ENCODE measurements at regions not wholly inside any gene's neighbourhood (a gene's known extent, or its start where the extent isn't known, plus 50 kb on each side); places are given as distances from the start of the nearest gene placed in this dataset.

DNA sequence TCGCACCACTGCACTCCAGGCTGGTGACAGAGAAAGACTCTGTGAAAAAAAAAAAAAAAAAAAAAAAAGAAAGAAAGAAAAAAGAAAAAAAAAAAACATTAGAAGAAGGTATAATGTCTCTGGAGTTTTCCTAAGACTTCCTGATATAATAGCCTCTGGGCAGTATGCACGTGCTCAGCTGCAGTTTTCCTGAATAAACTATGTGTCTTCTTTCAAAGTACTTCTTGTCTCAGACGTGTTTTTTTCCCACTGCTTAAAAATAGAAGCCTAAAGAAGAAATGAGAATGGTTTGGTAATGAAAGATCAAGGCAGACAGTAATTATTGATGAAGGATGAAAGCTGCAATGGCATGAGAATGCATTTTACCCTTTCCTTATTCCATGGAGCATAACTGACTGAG, 148.1 kb upstream of the TRPC7 start:
- Histone ChIP-seq H2AFZ (ENCODE audit: low read depth, low read length) (no peak overlapping the region), H3K27ac (ENCODE audit: low read length) (no peak overlapping the region), H3K4me2 (ENCODE audit: low read length) (no peak overlapping the region), H4K20me1 (ENCODE audit: insufficient read depth) (no peaks in the 10 kb centered on the region), H3K9me3 (ENCODE audit: low read length) (no peaks in the 10 kb centered on the region), H3K27me3 (ENCODE audit: insufficient read depth, low read depth, low read length) (no peaks in the 10 kb centered on the region), H3K9me2 (ENCODE audit: insufficient read depth, low read length) (no peaks in the 10 kb centered on the region), H3K9ac (ENCODE audit: low read length) (no peak overlapping the region), H3K36me3 (ENCODE audit: insufficient read depth, low read length) (no peaks in the 10 kb centered on the region), H3F3A (ENCODE audit: insufficient read depth, low read length, poor library complexity, severe bottlenecking) (no peaks in the 10 kb centered on the region), H3K79me2 (replicated peaks; ENCODE audit: insufficient read depth, low read length) (no peaks in the 10 kb centered on the region), H3K4me3 (ENCODE audit: low read length) (no peak overlapping the region)
- TF ChIP-seq SMC3 (conservative IDR thresholded peaks at IDR 0.05; ENCODE audit: poor library complexity) (no peak), CTCF (IDR thresholded peaks at IDR 0.05; ENCODE audit: poor library complexity, severe bottlenecking) (no peak), TAF1 (IDR thresholded peaks at IDR 0.05; ENCODE audit: low read depth) (no peak), EP300 (conservative IDR thresholded peaks at IDR 0.05; ENCODE audit: poor library complexity, severe bottlenecking) (no peak), MXI1 (conservative IDR thresholded peaks at IDR 0.05; ENCODE audit: poor library complexity, severe bottlenecking) (no peak), REST (IDR thresholded peaks at IDR 0.05; ENCODE audit: borderline replicate concordance) (no peak), RAD21 (conservative IDR thresholded peaks at IDR 0.05) (no peak), EZH2 (IDR thresholded peaks at IDR 0.05; ENCODE audit: borderline replicate concordance, insufficient read depth, low read length, poor library complexity, severe bottlenecking) (no peak), POLR2AphosphoS5 (IDR thresholded peaks at IDR 0.05) (no peak)

DNA sequence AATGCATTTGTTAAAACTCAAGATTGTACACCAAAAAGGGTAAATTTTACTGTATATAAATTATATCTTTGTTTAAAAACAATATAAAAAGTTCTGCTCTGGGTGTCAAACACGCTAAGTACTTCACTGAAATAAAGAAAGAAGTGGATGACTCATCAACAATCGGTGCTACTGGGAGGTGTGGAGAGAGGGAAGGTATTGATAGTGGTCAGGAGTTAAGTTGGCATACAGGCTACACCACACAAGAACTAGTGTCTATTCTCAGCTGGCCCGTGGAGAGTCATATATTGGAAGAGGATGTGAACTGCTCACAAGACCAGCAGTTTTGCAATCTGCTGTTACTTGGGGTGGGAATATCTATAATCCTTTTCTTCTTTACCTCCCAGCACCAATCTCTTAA, 145.7 kb upstream of the TRPC7 start:
- no peaks in the 10 kb centered on the region for H3K9me3 ChIP-seq (ENCODE audit: low read length)
- no peaks in the 10 kb centered on the region for H3K27me3 ChIP-seq (ENCODE audit: insufficient read depth, low read depth, low read length)
- H3K9ac ChIP-seq (ENCODE audit: low read length), result no peak overlapping the region
- no peak overlapping the region for H3K4me2 ChIP-seq (ENCODE audit: low read length)
- H3K27ac ChIP-seq (ENCODE audit: low read length), result no peak overlapping the region
- H3F3A ChIP-seq (ENCODE audit: insufficient read depth, low read length, poor library complexity, severe bottlenecking), result no peaks in the 10 kb centered on the region
- H3K79me2 ChIP-seq (replicated peaks; ENCODE audit: insufficient read depth, low read length), result no peaks in the 10 kb centered on the region
- no peak overlapping the region for H3K4me3 ChIP-seq (ENCODE audit: low read length)
- no peaks in the 10 kb centered on the region for H4K20me1 ChIP-seq (ENCODE audit: insufficient read depth)
- H3K9me2 ChIP-seq (ENCODE audit: insufficient read depth, low read length), result no peaks in the 10 kb centered on the region
- TF ChIP-seq EP300 (conservative IDR thresholded peaks at IDR 0.05; ENCODE audit: poor library complexity, severe bottlenecking) (no peak), CTCF (IDR thresholded peaks at IDR 0.05; ENCODE audit: poor library complexity, severe bottlenecking) (no peak), EZH2 (IDR thresholded peaks at IDR 0.05; ENCODE audit: borderline replicate concordance, insufficient read depth, low read length, poor library complexity, severe bottlenecking) (no peak), SMC3 (conservative IDR thresholded peaks at IDR 0.05; ENCODE audit: poor library complexity) (no peak), POLR2AphosphoS5 (IDR thresholded peaks at IDR 0.05) (no peak), TAF1 (IDR thresholded peaks at IDR 0.05; ENCODE audit: low read depth) (no peak), REST (IDR thresholded peaks at IDR 0.05; ENCODE audit: borderline replicate concordance) (no peak), MXI1 (conservative IDR thresholded peaks at IDR 0.05; ENCODE audit: poor library complexity, severe bottlenecking) (no peak), RAD21 (conservative IDR thresholded peaks at IDR 0.05) (no peak)
- H3K36me3 ChIP-seq (ENCODE audit: insufficient read depth, low read length), result no peaks in the 10 kb centered on the region
- no peak overlapping the region for H2AFZ ChIP-seq (ENCODE audit: low read depth, low read length)

Data from neural cell (in vitro differentiated cells).